Testis (tissue), 2 donors: ENCODE measurements at regions not wholly inside any gene's neighbourhood (a gene's known extent, or its start where the extent isn't known, plus 50 kb on each side); places are given as distances from the start of the nearest gene placed in this dataset.

Source experiments
- CTCF ChIP-seq, 3 experiments: fragments of 450-650 bp in 2 of 3; fragments of 200-600 bp in 1 of 3; sonication (generic) in 1 of 3; IDR thresholded peaks; one replicate each; pipeline ENCODE4 v1.5.1; 2016 to 2019; ENCODE audit warnings: antibody characterized with exemption in 3 of 3, mild to moderate bottlenecking in 2 of 3, moderate library complexity in 1 of 3
- POLR2A ChIP-seq: fragments of 450-650 bp; IDR thresholded peaks from one replicate; pipeline ENCODE4 v1.6.1; 2017; ENCODE audit warnings: antibody characterized with exemption, mild to moderate bottlenecking, moderate library complexity

GRCh38 chr16:35841632-35842031, 2382.2 kb downstream of the TP53TG3F start:
- no peak for TF ChIP-seq POLR2A
- no peak for TF ChIP-seq CTCF (IDR thresholded peaks at IDR 0.05)
